Esophagus mucosa (tissue), 1 donor: ENCODE measurements at regions not wholly inside any gene's neighbourhood (a gene's known extent, or its start where the extent isn't known, plus 50 kb on each side); places are given as distances from the start of the nearest gene placed in this dataset.

Experiments used
- ATAC-seq: fragments of 200-7000 bp; cut with Tn5 transposase; one replicate; pipeline ENCODE4 v1.9.1; 2020
- donor health status: DM: yes; HTN: yes; CAD: no.

- no peak for ATAC-seq
These were observed 197.0 kb upstream of the ACVR2A start for GRCh38 chr2:147647816-147648215.

DNA sequence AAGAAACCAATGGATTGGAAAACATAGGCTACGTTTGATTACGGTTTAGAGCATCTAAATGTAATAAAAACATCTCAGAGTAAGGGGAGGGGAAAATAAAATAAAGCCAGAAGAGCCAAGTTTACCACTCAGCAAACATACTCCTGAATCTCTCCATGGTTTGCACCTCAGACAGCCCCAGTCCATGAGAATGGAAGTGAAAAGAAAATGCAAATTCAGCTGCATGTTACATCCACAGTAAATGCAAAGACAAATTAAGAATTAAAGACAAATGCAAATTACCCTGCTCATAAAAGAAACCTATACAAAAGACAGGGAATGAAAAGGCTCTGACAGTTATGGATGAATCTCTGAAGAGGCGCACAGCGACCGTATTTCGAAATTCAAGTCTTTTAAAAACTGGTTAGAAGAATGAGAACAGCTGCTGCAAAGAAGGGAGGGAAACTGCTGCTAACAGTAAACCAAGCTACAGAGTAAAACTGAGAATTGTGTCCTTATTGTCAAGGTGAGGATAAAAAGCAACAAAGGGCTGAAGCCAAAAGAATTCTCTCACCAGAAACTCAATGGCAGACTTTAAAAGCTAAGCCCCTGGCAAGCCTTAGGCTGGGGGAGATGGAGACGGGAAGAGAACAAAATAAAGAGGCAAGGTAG, 197.9 kb upstream of the ACVR2A start:
- no peak for ATAC-seq

DNA sequence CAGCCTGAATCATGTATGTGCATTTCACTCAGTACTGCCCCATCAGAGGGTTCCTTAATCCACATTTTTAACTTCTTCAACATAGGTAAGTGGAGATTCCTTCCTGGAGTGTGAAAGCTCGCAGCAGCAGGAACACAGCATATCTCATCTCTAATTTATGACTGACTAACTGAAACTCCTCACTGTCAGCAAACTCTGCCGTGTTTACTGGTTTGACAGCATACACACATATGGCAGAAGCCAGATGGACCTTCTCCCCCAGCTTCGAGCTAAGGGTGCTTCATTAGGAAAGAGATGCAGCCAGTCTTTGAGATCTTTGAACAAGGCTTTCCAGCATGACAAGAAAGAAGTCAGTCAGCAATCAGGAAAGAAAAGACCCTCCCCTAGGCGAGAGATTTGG, 200.3 kb upstream of the ACVR2A start:
- ATAC-seq, result no peak

GRCh38 chr2:147642765-147643164, 202.1 kb upstream of the ACVR2A start:
- ATAC-seq, result no peak

GRCh38 chr2:147641651-147642050, 203.2 kb upstream of the ACVR2A start:
- no peak for ATAC-seq

GRCh38 chr2:147639891-147640290, 204.9 kb upstream of the ACVR2A start:
- no peak for ATAC-seq

DNA sequence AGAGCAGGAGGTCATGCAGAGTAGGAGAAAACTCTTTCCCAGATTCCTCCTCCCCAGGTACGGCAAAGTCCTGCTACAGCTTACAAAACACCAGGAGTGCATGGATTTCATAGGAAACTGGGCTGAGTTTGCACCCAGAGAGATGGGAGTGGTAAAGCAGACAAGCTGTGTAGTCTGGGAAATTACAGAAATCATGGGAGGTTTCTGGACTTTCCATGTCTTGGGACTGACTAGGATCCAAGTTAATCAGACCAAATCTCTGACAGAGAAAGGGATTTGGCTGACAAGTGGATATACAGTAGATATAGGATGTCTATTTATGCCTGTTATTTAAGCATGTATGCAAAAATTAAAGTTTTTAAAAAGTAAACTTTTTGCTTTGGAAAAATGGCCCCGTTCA, 205.4 kb upstream of the ACVR2A start:
- no peak for ATAC-seq

- ATAC-seq, result peak; percentile 46
These were observed 207.9 kb upstream of the ACVR2A start for GRCh38 chr2:147636886-147637285.

DNA sequence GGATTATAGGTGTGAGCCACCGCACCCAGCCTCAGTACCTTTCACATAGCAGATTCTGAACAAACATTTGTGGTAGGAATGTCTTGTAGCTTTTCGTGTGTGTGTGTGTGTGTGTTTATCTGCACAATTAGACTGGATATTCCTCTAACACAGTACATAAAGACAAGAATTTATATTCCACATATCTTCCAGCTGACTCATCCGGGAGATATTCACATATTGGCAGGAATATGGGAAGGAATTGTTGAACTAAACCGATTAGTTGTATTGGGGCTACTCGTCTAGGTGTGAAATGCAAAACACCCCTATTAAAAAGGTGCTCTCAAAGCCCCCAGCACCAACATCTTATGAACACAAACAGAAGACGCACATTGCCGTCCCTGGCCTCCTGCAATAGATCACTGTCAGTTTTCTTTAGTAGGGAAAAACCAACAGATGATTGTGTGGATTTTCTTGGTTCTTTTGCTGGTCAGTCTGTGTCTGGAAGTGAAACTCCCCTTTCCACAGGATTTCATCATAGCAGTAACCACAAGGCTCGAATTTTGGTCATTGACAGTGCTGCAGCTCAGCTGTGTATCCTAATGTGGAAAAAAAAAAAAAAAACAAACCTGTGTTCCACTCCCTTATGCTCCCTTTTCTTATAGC, 208.5 kb upstream of the ACVR2A start:
- peak; percentile 71 for ATAC-seq

GRCh38 chr2:147634826-147635225, 210.0 kb upstream of the ACVR2A start:
- ATAC-seq, result no peak

GRCh38 chr2:147632198-147632597, 212.6 kb upstream of the ACVR2A start:
- ATAC-seq, result no peak

- ATAC-seq, result no peak
These were observed 213.5 kb upstream of the ACVR2A start for GRCh38 chr2:147631294-147631693.

DNA sequence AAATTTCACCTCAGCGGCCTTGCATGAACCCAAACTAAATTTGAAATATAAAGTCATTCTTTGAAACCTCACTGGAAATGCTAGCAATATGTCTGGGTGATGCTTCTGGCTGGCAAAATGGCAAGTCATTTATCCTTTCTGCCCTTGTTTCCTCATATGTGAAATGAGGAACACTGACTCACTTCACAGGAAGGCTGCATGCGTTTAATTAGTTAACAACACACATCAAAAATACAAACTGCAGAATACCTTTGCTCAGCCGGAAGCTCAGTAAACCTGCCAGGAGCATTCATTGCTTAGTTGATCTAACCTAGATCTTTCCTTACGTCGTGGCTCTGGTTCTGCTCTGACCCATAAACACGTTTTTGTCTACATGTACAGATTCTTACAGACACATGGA, 214.2 kb upstream of the ACVR2A start:
- ATAC-seq, result peak; percentile 43

DNA sequence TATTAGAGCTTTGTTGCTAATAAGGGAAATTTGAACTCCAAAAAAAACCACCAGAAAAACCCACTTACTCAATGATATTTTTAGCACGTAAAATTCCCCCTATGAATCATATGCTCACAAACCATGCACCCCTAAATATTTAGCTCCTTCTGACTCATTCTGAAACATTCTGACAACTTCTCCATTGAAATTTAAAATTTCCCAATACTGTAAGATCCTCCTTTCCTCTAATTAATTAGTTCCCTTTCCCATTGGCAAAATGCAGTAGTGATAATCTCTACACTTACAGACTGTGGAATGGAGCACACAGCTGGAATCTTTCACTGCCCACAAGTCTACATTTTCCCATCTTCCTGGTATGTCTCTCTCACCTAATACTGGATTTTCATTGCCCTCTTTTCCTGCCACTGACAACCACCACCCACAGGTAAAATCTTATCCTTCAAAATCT, 215.8 kb upstream of the ACVR2A start:
- ATAC-seq, result no peak

DNA sequence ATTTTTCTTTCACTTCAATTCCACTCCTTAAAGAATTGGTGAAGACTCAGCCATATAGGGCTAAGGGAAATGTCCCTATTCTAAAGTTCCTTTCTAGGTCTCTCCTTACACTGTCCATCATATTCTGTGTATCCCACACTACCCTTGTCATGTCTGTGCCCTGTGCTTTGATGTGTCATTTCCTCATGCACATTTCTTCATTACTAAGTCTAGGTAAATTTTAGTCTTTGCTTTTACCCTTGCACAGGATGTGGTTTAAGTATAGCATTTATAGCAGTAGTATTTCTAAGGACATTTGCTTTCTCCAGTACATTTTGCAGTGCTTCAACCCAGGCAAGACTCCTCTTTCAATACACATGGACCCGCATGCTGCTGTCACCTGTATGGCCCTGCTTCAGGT, 221.5 kb upstream of the ACVR2A start:
- ATAC-seq, result no peak

GRCh38 chr2:147621656-147622197, 223.1 kb upstream of the ACVR2A start:
- no peak for ATAC-seq

DNA sequence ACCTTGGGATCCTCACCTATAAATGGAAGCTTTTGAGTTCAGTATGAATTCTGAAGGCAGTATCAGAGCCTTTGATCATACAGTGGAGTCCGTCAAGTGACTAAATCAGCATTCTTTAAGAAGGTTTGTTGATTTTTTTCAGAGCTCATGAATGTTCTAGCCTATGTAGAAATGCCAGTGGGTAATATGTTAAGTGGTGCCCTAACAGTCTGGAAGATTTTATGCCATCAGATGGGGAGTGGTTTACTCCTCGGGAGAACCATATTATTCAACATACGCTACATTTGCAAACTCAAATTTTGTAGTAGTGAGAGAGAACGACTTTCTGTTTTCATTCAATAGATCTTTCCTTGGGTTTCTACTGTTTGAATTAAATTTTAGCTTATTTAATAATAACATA, 225.0 kb upstream of the ACVR2A start:
- ATAC-seq, result no peak

DNA sequence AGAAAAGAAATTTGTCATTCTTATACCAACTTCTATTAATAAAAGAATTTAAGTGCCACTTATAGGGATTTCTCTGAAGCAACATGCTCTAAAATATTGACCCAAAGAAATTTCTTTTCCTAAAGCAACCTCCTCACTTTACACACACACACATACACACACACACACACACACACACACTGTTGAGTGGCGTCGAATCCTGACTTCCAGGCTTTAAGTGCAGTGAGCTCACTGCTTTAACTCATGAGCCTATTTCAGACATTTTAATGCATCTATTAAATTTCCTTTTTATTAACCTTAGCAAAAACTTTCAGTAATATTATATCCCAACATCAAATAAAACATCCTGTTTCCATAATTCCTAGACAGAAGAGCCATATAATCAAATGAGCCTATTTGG, 229.1 kb upstream of the ACVR2A start:
- ATAC-seq, result no peak

- ATAC-seq, result no peak
These were observed 229.8 kb upstream of the ACVR2A start for GRCh38 chr2:147614979-147615470.

GRCh38 chr2:147614471-147614870, 230.4 kb upstream of the ACVR2A start:
- no peak for ATAC-seq

- no peak for ATAC-seq
These were observed 234.3 kb upstream of the ACVR2A start for GRCh38 chr2:147610496-147611040.

GRCh38 chr2:147609301-147609700, 235.5 kb upstream of the ACVR2A start:
- no peak for ATAC-seq

- no peak for ATAC-seq
These were observed 237.4 kb upstream of the ACVR2A start for GRCh38 chr2:147607379-147607778.

GRCh38 chr2:147603876-147604275, 241.0 kb upstream of the ACVR2A start:
- peak; percentile 60 for ATAC-seq
